ENCODE measurements at regions not wholly inside any gene's neighbourhood (a gene's known extent, or its start where the extent isn't known, plus 50 kb on each side); places are given as distances from the start of the nearest gene placed in this dataset.

DNA sequence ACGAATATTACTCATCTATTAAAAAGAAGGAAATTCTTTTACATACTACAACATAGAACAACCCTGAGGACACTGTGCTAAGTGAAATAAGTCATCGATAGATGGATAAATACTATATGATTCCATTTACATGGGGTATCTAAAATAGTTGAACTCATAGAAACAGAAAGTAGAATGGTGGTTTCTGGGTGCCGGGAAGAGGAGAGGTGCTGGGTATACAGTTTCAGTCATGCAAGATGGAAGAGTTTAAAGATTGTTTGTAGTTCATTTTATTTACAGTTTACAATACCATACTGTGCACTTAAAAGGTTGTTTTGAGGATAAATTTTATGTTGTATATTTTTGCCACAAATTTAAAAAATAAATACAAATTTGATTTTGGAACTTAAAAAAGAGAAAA is 267.5 kb upstream of the ITGA1 start:
- no peak for TF ChIP-seq GATA2 (IDR thresholded peaks at IDR 0.05; ENCODE audit: low read depth, low read length)
- no peak for TF ChIP-seq GATA3 (IDR thresholded peaks at IDR 0.05; ENCODE audit: low read depth, low read length)

Measured in SH-SY5Y (cell line).